Gastrocnemius medialis (tissue), 4 donors: ENCODE measurements at regions not wholly inside any gene's neighbourhood (a gene's known extent, or its start where the extent isn't known, plus 50 kb on each side); places are given as distances from the start of the nearest gene placed in this dataset.

ENCODE experiments used
- ATAC-seq, 2 donors: fragments of 150-250 bp; one replicate each; pipeline ENCODE4 v1.9.1; 2016
- DNase-seq, 2 donors: peaks; one replicate each; pipeline ENCODE4 v3.0.0-alpha.2; 2019
- H3K27ac ChIP-seq, 4 donors: fragments of 200-600 bp; sonication (generic); 1 replicate in 1 of 4; 2 replicates in 3 of 4; pipeline ENCODE4 v1.5.1; 2016 to 2018; ENCODE audit warnings: mild to moderate bottlenecking in 2 of 4, moderate library complexity in 1 of 4
- H3K27me3 ChIP-seq, 3 donors: fragments of 200-600 bp; sonication (generic) in 2 of 3; 1 replicate in 1 of 3; 2 replicates in 2 of 3; pipeline versions ENCODE4 v1.5.1 to v1.6.0; 2016 to 2019; ENCODE audit warnings: mild to moderate bottlenecking in 1 of 3, moderate library complexity in 1 of 3
- H3K36me3 ChIP-seq, 2 donors: fragments of 200-600 bp; sonication (generic) in 1 of 2; one replicate each; pipeline ENCODE4 v1.5.1; 2017 to 2018
- H3K4me1 ChIP-seq, 2 donors: fragments of 200-600 bp; sonication (generic) in 1 of 2; one replicate each; pipeline ENCODE4 v1.5.1; 2016 to 2017; ENCODE audit warnings: mild to moderate bottlenecking in 2 of 2
- H3K4me3 ChIP-seq, 4 donors: fragments of 200-600 bp; sonication (generic) in 3 of 4; 1 replicate in 1 of 4; 2 replicates in 3 of 4; pipeline ENCODE4 v1.5.1; 2016 to 2019; ENCODE audit warnings: mild to moderate bottlenecking in 2 of 4
- H3K9me3 ChIP-seq, 3 donors: fragments of 200-600 bp; sonication (generic) in 2 of 3; 1 replicate in 1 of 3; 2 replicates in 2 of 3; pipeline ENCODE4 v1.5.1; 2016 to 2019
- POLR2A ChIP-seq, 2 donors: fragments of 450-650 bp; IDR thresholded peaks; one replicate each; pipeline ENCODE4 v1.6.1; 2017; ENCODE audit warnings: antibody characterized with exemption in 2 of 2, mild to moderate bottlenecking in 2 of 2, moderate library complexity in 2 of 2
- in situ Hi-C, 4 donors: fragments of 200-750 bp; cut with MboI; loops; one replicate each; pipeline versions ENCODE4 v1.15.0 to v1.8.0; 2017; ENCODE audit warnings: low sequenced_read_pairs in 4 of 4
- intact Hi-C: fragments of 100-400 bp; cut with DNase I; formaldehyde crosslinking; loops from one replicate; pipeline ENCODE4 v1.15.1; 2023; ENCODE audit warnings: low total_unique reads
- TF ChIP-seq, protein P1 (sequence below), 5 experiments: fragments of 450-650 bp in 3 of 5; fragments of 200-600 bp in 2 of 5; sonication (generic) in 2 of 5; IDR thresholded peaks in 4 of 5; conservative IDR thresholded peaks in 1 of 5; 1 replicate in 4 of 5; 2 replicates in 1 of 5; pipeline ENCODE4 v1.5.1; 2016 to 2019; ENCODE audit warnings: antibody characterized with exemption in 5 of 5, mild to moderate bottlenecking in 3 of 5, moderate library complexity in 3 of 5

GRCh38 chr18:40314199-40314598, 1640.8 kb upstream of the PIK3C3 start:
- no peak overlapping the region for H3K27ac ChIP-seq
- intact Hi-C loops, result no loop called here
- no peak overlapping the region for H3K4me3 ChIP-seq
- H3K4me1 ChIP-seq, result no peaks in the 10 kb centered on the region
- DNase-seq (no peak), ATAC-seq (no peak)
- no peaks in the 10 kb centered on the region for H3K36me3 ChIP-seq
- in situ Hi-C loops, result loop anchor here in 1 of 4 donors (25.0 kb wide), 1 partner anchor 102 kb away; no protein-coding TSS in a partner anchor
- no peaks in the 10 kb centered on the region for H3K9me3 ChIP-seq
- TF ChIP-seq, protein P1, sequence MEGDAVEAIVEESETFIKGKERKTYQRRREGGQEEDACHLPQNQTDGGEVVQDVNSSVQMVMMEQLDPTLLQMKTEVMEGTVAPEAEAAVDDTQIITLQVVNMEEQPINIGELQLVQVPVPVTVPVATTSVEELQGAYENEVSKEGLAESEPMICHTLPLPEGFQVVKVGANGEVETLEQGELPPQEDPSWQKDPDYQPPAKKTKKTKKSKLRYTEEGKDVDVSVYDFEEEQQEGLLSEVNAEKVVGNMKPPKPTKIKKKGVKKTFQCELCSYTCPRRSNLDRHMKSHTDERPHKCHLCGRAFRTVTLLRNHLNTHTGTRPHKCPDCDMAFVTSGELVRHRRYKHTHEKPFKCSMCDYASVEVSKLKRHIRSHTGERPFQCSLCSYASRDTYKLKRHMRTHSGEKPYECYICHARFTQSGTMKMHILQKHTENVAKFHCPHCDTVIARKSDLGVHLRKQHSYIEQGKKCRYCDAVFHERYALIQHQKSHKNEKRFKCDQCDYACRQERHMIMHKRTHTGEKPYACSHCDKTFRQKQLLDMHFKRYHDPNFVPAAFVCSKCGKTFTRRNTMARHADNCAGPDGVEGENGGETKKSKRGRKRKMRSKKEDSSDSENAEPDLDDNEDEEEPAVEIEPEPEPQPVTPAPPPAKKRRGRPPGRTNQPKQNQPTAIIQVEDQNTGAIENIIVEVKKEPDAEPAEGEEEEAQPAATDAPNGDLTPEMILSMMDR (IDR thresholded peaks at IDR 0.05 in 4 of 5, conservative IDR thresholded peaks at IDR 0.05 in 1 of 5), result no peak
- no peak for TF ChIP-seq POLR2A (IDR thresholded peaks at IDR 0.05)
- no peaks in the 10 kb centered on the region for H3K27me3 ChIP-seq

DNA sequence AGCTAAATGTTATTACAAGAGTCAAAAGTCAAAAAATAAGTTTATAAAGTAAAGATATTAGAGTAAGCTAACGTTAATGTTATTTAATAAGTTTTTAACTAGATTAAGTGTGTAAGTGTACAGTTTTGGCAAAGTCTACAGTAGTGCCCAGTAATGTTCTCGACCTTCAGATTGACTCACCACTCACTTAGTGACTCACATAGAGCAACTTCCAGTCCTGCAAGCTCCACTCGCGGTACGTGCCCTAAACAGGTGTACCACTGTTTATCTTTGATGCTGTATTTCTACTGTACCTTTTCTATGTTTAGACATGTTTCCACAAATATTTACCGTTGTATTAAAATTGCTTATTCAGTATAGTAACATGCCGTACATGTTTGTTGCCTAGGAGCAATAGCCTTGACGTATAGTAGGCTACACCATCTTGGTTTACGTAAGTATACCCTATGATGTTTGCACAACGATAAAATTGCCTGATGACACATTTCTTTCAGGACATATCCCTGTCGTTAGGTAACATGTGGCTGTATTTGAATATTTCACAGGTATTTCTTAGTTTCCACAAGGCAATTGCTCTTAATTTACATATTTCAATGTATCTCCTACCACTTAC, 1641.9 kb upstream of the PIK3C3 start:
- TF ChIP-seq, protein P1 (IDR thresholded peaks at IDR 0.05 in 4 of 5, conservative IDR thresholded peaks at IDR 0.05 in 1 of 5), result no peak
- TF ChIP-seq POLR2A (IDR thresholded peaks at IDR 0.05), result no peak
- Histone ChIP-seq H3K4me1 (no peaks in the 10 kb centered on the region), H3K27me3 (no peaks in the 10 kb centered on the region), H3K9me3 (no peaks in the 10 kb centered on the region), H3K27ac (no peak overlapping the region), H3K4me3 (no peak overlapping the region), H3K36me3 (no peaks in the 10 kb centered on the region)
- in situ Hi-C loops, result loop anchor here in 1 of 4 donors (25.0 kb wide), 1 partner anchor 101 kb away; no protein-coding TSS in a partner anchor
- intact Hi-C loops, result no loop called here
- no peak for ATAC-seq
- DNase-seq, result no peak

DNA sequence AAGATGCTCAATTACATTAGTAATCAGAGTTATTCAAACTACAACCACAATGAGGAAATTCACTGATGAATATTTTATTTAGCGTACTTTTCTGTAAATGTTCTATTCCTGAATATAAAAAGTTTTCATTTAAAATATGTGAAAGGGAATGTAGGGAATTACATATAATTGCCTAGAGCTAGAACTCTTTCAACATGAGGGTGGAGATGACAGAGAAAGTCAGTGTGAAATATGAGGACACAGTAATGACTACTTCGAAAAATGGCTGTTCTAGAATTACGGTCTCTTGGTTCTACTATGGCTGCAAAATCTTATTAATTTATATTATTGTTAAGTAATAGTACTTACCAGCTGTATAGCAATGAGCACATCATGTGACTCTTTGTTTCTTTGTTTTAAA, 1647.4 kb upstream of the PIK3C3 start:
- no peaks in the 10 kb centered on the region for H3K9me3 ChIP-seq

DNA sequence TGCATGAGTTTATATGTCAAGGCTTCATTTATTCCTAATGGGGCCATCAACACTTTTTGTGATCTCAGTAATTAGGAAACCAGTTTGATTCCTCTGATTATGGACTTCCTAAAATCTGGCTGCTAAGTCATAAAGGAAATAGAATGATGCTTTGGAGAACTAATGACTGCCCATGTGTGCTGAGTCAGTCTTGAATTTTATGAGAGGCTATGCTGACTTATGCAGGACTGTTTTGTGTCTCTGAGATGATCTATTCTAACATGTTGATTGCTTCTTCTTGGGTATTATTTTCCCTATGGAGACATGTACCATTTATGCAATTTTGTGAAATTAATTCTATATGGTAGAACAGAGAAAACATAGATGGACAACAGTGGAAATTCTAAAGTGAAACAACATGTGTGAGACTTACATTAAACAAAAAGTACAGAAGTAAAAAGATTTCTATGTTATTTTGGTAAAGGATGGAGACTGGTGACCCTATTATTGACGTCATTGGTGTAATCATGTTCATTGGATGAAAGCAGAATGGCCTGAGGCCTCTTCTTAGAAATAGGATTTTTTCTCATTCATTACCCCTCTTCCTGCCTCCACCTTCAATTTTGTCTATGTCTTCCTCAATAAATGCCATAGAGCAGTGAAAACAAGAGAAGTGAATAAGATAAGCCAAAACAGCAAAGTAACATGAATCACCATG, 1658.2 kb upstream of the PIK3C3 start:
- Histone ChIP-seq H3K9me3 (no peaks in the 10 kb centered on the region), H3K27ac (no peak overlapping the region), H3K27me3 (no peaks in the 10 kb centered on the region), H3K36me3 (no peaks in the 10 kb centered on the region), H3K4me1 (no peaks in the 10 kb centered on the region), H3K4me3 (no peak overlapping the region)
- in situ Hi-C loops, result no loop called here
- DNase-seq, result no peak
- no peak for TF ChIP-seq POLR2A (IDR thresholded peaks at IDR 0.05)
- TF ChIP-seq, protein P1 (IDR thresholded peaks at IDR 0.05 in 4 of 5, conservative IDR thresholded peaks at IDR 0.05 in 1 of 5), result no peak
- no peak for ATAC-seq
- intact Hi-C loops, result no loop called here

More for the DNA sequence above, 1647.4 kb upstream of the PIK3C3 start:
- no peak for ATAC-seq
- intact Hi-C loops (no loop called here), in situ Hi-C loops (loop anchor here in 1 of 4 donors (25.0 kb wide), 1 partner anchor 95 kb away; no protein-coding TSS in a partner anchor)
- Histone ChIP-seq H3K4me1 (no peaks in the 10 kb centered on the region), H3K36me3 (no peaks in the 10 kb centered on the region), H3K27me3 (no peaks in the 10 kb centered on the region), H3K27ac (no peak overlapping the region), H3K4me3 (no peak overlapping the region)
- TF ChIP-seq, protein P1 (IDR thresholded peaks at IDR 0.05 in 4 of 5, conservative IDR thresholded peaks at IDR 0.05 in 1 of 5), result no peak
- TF ChIP-seq POLR2A (IDR thresholded peaks at IDR 0.05), result no peak
- DNase-seq, result no peak
